LNCaP clone FGC (cell line): ENCODE measurements at regions not wholly inside any gene's neighbourhood (a gene's known extent, or its start where the extent isn't known, plus 50 kb on each side); places are given as distances from the start of the nearest gene placed in this dataset.

Source experiments
- DNase-seq: peaks from one replicate; pipeline ENCODE4 v3.0.0-alpha.2; 2011; ENCODE audit warnings: low read depth
- H3K4me3 ChIP-seq: 2 replicates; pipeline ENCODE4 v1.5.1; 2011; ENCODE audit warnings: mild to moderate bottlenecking, low read depth, low read length, control low read depth
- CTCF ChIP-seq: IDR thresholded peaks from 2 replicates; pipeline ENCODE4 v1.5.1; 2012; ENCODE audit warnings: mild to moderate bottlenecking; ENCODE audit not compliant: control insufficient read depth, insufficient read depth; ENCODE audit errors: extremely low read depth

GRCh38 chrX:11949291-11949690 is 189.0 kb upstream of the FRMPD4 start:
- no peak overlapping the region for H3K4me3 ChIP-seq
- TF ChIP-seq CTCF: no peak
- DNase-seq: no peak

- no peak for TF ChIP-seq CTCF
- DNase-seq: no peak
- no peak overlapping the region for H3K4me3 ChIP-seq
Measured at GRCh38 chrX:11952176-11952720, 186.0 kb upstream of the FRMPD4 start.

GRCh38 chrX:11953615-11954014 is 184.7 kb upstream of the FRMPD4 start:
- H3K4me3 ChIP-seq: no peak overlapping the region
- TF ChIP-seq CTCF: no peak
- no peak for DNase-seq

- H3K4me3 ChIP-seq: no peak overlapping the region
- DNase-seq: no peak
- no peak for TF ChIP-seq CTCF
Measured at GRCh38 chrX:11954176-11954575, 184.1 kb upstream of the FRMPD4 start.

- DNase-seq: no peak
- TF ChIP-seq CTCF: no peak
- H3K4me3 ChIP-seq: no peak overlapping the region
Measured at GRCh38 chrX:11960031-11960430, 178.2 kb upstream of the FRMPD4 start.

- H3K4me3 ChIP-seq: no peak overlapping the region
- TF ChIP-seq CTCF: no peak
Measured at GRCh38 chrX:11965436-11965835, 172.8 kb upstream of the FRMPD4 start.

GRCh38 chrX:11967986-11968869 is 170.0 kb upstream of the FRMPD4 start:
- no peak overlapping the region for H3K4me3 ChIP-seq
- no peak for TF ChIP-seq CTCF
- no peak for DNase-seq

More at GRCh38 chrX:11965436-11965835, 172.8 kb upstream of the FRMPD4 start:
- no peak for DNase-seq
